SK-N-SH (cell line): ENCODE measurements at regions not wholly inside any gene's neighbourhood (a gene's known extent, or its start where the extent isn't known, plus 50 kb on each side); places are given as distances from the start of the nearest gene placed in this dataset.

Source experiments
- CTCF ChIA-PET: fragments of 300-600, 350-600 bp; formaldehyde crosslinking; extraction: SDS; loops from one replicate; lab custom pipeline; 2021; lab: Yijun Ruan, JAX
- POLR2A ChIA-PET: fragments of 350-600 bp; sonication (Branson Sonifier 250); formaldehyde crosslinking; extraction: SDS; loops from one replicate; lab custom pipeline; 2020; ENCODE audit warnings: antibody characterized with exemption, inconsistent platforms; lab: Yijun Ruan, JAX
- DNase-seq: peaks from one replicate; pipeline ENCODE4 v3.0.0; 2012
- H2AFZ ChIP-seq: fragments of 200-600 bp; sonication (generic); 2 replicates; pipeline ENCODE4 v1.8.1; 2016; ENCODE audit warnings: antibody characterized with exemption, mild to moderate bottlenecking, low read depth
- H3F3A ChIP-seq: fragments of 200-600 bp; sonication (generic); replicated peaks from 2 replicates; pipeline ENCODE3; 2016; ENCODE audit warnings: antibody characterized with exemption, mild to moderate bottlenecking; ENCODE audit not compliant: insufficient read depth
- H3K27ac ChIP-seq, 2 experiments: fragments of 200-500 bp in 1 of 2; fragments of 200-600 bp in 1 of 2; sonication (Bioruptor generic) in 1 of 2; sonication (generic), shearing (Covaris generic) in 1 of 2; 2 replicates each; pipeline versions ENCODE4 v1.5.1 to v1.6.1; 2014 to 2016; ENCODE audit warnings: low read depth in 2 of 2, inconsistent platforms in 1 of 2, low read length in 1 of 2, mild to moderate bottlenecking in 1 of 2, mixed read lengths in 1 of 2
- H3K27me3 ChIP-seq: fragments of 200-600 bp; sonication (generic), shearing (Covaris generic); 2 replicates; pipeline ENCODE4 v1.6.1; 2016; ENCODE audit warnings: mixed run types; ENCODE audit not compliant: insufficient read depth
- H3K36me3 ChIP-seq, 2 experiments: fragments of 200-500 bp in 1 of 2; fragments of 200-600 bp in 1 of 2; sonication (Bioruptor generic) in 1 of 2; sonication (generic) in 1 of 2; replicated peaks in 1 of 2; 2 replicates each; pipeline versions ENCODE3 to v1.5.1; 2014 to 2016; ENCODE audit warnings: low read length in 1 of 2, mild to moderate bottlenecking in 1 of 2; ENCODE audit not compliant: insufficient read depth in 2 of 2, control insufficient read depth in 1 of 2
- H3K4me1 ChIP-seq, 2 experiments: fragments of 200-500 bp in 1 of 2; fragments of 200-600 bp in 1 of 2; sonication (Bioruptor generic) in 1 of 2; sonication (generic), shearing (Covaris generic) in 1 of 2; 2 replicates each; pipeline versions ENCODE4 v1.5.1 to v1.6.1; 2014 to 2016; ENCODE audit warnings: low read depth in 1 of 2, low read length in 1 of 2, mixed run types in 1 of 2; ENCODE audit not compliant: insufficient read depth in 2 of 2, control insufficient read depth in 1 of 2
- H3K4me2 ChIP-seq: fragments of 200-600 bp; sonication (generic), shearing (Covaris generic); 2 replicates; pipeline ENCODE4 v1.6.1; 2017; ENCODE audit warnings: mixed run types
- H3K4me3 ChIP-seq, 2 experiments: fragments of 200-500 bp in 1 of 2; fragments of 200-600 bp in 1 of 2; sonication (Bioruptor generic) in 1 of 2; sonication (generic), shearing (Covaris generic) in 1 of 2; 2 replicates each; pipeline versions ENCODE4 v1.5.1 to v1.8.1; 2014 to 2016; ENCODE audit warnings: low read depth in 2 of 2, inconsistent platforms in 1 of 2, low read length in 1 of 2, mild to moderate bottlenecking in 1 of 2, mixed read lengths in 1 of 2, moderate library complexity in 1 of 2
- H3K79me2 ChIP-seq: fragments of 200-600 bp; sonication (generic); 2 replicates; pipeline ENCODE4 v1.8.1; 2017; ENCODE audit warnings: mild to moderate bottlenecking; ENCODE audit not compliant: insufficient read depth
- H3K9ac ChIP-seq: fragments of 200-600 bp; sonication (generic); 2 replicates; pipeline ENCODE4 v1.6.1; 2017; ENCODE audit warnings: mixed run types
- H3K9me2 ChIP-seq: fragments of 200-600 bp; sonication (generic); 2 replicates; pipeline ENCODE4 v1.6.1; 2017; ENCODE audit warnings: mixed run types
- H3K9me3 ChIP-seq: fragments of 200-600 bp; sonication (generic); 2 replicates; pipeline ENCODE4 v1.6.1; 2017; ENCODE audit warnings: mixed run types, mild to moderate bottlenecking, moderate library complexity
- H4K20me1 ChIP-seq: fragments of 200-600 bp; sonication (generic); 2 replicates; pipeline ENCODE4 v1.6.1; 2017; ENCODE audit warnings: mild to moderate bottlenecking, mixed run types; ENCODE audit not compliant: insufficient read depth
- CTCF ChIP-seq: fragments of 200-600 bp; sonication (generic); IDR thresholded peaks from 2 replicates; pipeline ENCODE4 v1.6.1; 2017; ENCODE audit warnings: antibody characterized with exemption, mild to moderate bottlenecking, moderate library complexity
- GABPA ChIP-seq: IDR thresholded peaks from 2 replicates; pipeline ENCODE4 v1.4.0; 2012; ENCODE audit warnings: low read depth, mild to moderate bottlenecking
- IRF3 ChIP-seq: fragments of 150-350 bp; IDR thresholded peaks from 2 replicates; pipeline ENCODE4 v1.6.1; 2016; ENCODE audit warnings: mild to moderate bottlenecking, low read depth, low read length
- MXI1 ChIP-seq: IDR thresholded peaks from 2 replicates; pipeline ENCODE4 v1.6.1; 2012; ENCODE audit warnings: mild to moderate bottlenecking, low read depth, low read length, improper control_type of control experiment
- NFIC ChIP-seq: IDR thresholded peaks from 2 replicates; pipeline ENCODE4 v1.4.0; 2012; ENCODE audit warnings: borderline replicate concordance
- NRF1 ChIP-seq: IDR thresholded peaks from 2 replicates; pipeline ENCODE4 v1.6.1; 2012; ENCODE audit warnings: low read depth, mild to moderate bottlenecking, low read length
- PBX3 ChIP-seq: IDR thresholded peaks from 2 replicates; pipeline ENCODE4; 2012
- POLR2AphosphoS5 ChIP-seq: IDR thresholded peaks from 2 replicates; pipeline ENCODE4 v1.6.1; 2012; ENCODE audit warnings: low read depth, low read length
- RCOR1 ChIP-seq: fragments of 150-350 bp; IDR thresholded peaks from 2 replicates; pipeline ENCODE4 v1.6.1; 2017; ENCODE audit warnings: antibody characterized with exemption, low read length
- RXRA ChIP-seq: IDR thresholded peaks from 2 replicates; pipeline ENCODE4 v1.4.0; 2012; ENCODE audit warnings: low read depth, mild to moderate bottlenecking, borderline replicate concordance
- SMC3 ChIP-seq: IDR thresholded peaks from 2 replicates; pipeline ENCODE4 v1.6.1; 2012; ENCODE audit warnings: low read depth, low read length, improper control_type of control experiment
- TAF1 ChIP-seq: IDR thresholded peaks from 2 replicates; pipeline ENCODE4 v1.6.1; 2012; ENCODE audit warnings: low read depth, mild to moderate bottlenecking, low read length, moderate library complexity, borderline replicate concordance
- TCF12 ChIP-seq: IDR thresholded peaks from 2 replicates; pipeline ENCODE4 v1.4.0; 2012
- TEAD4 ChIP-seq: IDR thresholded peaks from 2 replicates; pipeline ENCODE4 v1.4.0; 2012; ENCODE audit warnings: mild to moderate bottlenecking, borderline replicate concordance; ENCODE audit not compliant: insufficient read depth
- USF2 ChIP-seq: fragments of 150-350 bp; IDR thresholded peaks from 2 replicates; pipeline ENCODE4 v1.6.1; 2017; ENCODE audit warnings: antibody characterized with exemption, low read length, low read depth, borderline replicate concordance
- WGBS: methylation state at CpG from one replicate; pipeline ENCODE4 v1.1.6; 2017; ENCODE audit warnings: low lambda C conversion rate; 5-methylcytosine and 5-hydroxymethylcytosine counted together

GRCh38 chr14:38749936-38750335 is 353.1 kb downstream of the SEC23A start:
- Histone ChIP-seq H3K4me2 (no peak overlapping the region), H3K4me1 (no peaks in the 10 kb centered on the region), H3K9me2 (no peaks in the 10 kb centered on the region), H4K20me1 (no peaks in the 10 kb centered on the region), H3K36me3 (no peaks in the 10 kb centered on the region), H3K4me3 (no peak overlapping the region), H3K79me2 (no peaks in the 10 kb centered on the region), H2AFZ (no peak overlapping the region), H3F3A (no peaks in the 10 kb centered on the region), H3K27me3 (no peaks in the 10 kb centered on the region), H3K9ac (no peak overlapping the region), H3K9me3 (no peaks in the 10 kb centered on the region), H3K27ac (no peak overlapping the region)
- TF ChIP-seq RCOR1 (no peak), SMC3 (no peak), MXI1 (no peak), CTCF (no peak), POLR2AphosphoS5 (no peak)
- ChIA-PET POLR2A (no interaction called here), CTCF (no interaction called here)
- 31% methylated on average over 3 of the region's 3 CpGs for WGBS
- DNase-seq: no peak

- Histone ChIP-seq H3K4me2 (no peak overlapping the region), H3K9ac (no peak overlapping the region), H2AFZ (no peak overlapping the region), H3K9me3 (no peaks in the 10 kb centered on the region), H3K27ac (no peak overlapping the region), H3K27me3 (no peaks in the 10 kb centered on the region), H3K36me3 (no peaks in the 10 kb centered on the region), H3K79me2 (no peaks in the 10 kb centered on the region), H3K9me2 (no peaks in the 10 kb centered on the region), H3K4me1 (no peaks in the 10 kb centered on the region), H4K20me1 (no peaks in the 10 kb centered on the region), H3K4me3 (no peak overlapping the region), H3F3A (no peaks in the 10 kb centered on the region)
- DNase-seq: no peak
- TF ChIP-seq TCF12 (no peak), GABPA (no peak), NRF1 (no peak), RXRA (no peak), NFIC (no peak), USF2 (no peak), RCOR1 (no peak), TAF1 (no peak), SMC3 (no peak), TEAD4 (no peak), PBX3 (no peak), IRF3 (no peak)
- ChIA-PET CTCF (no interaction called here), POLR2A (interaction anchor here (0.7 kb wide), 1 partner anchor 32 kb away, joined by 3 read pairs; no protein-coding TSS in a partner anchor)
- WGBS: 0% methylated on average over 1 of the region's 1 CpG
These were observed 357.2 kb downstream of the SEC23A start for GRCh38 chr14:38745861-38746260.
